ENCODE measurements at regions not wholly inside any gene's neighbourhood (a gene's known extent, or its start where the extent isn't known, plus 50 kb on each side); places are given as distances from the start of the nearest gene placed in this dataset.
"Not testable (repeated sequence)": the region's sequence is repeated elsewhere in the genome, so short reads cannot be mapped to it uniquely, and the experiment has no call there.

DNA sequence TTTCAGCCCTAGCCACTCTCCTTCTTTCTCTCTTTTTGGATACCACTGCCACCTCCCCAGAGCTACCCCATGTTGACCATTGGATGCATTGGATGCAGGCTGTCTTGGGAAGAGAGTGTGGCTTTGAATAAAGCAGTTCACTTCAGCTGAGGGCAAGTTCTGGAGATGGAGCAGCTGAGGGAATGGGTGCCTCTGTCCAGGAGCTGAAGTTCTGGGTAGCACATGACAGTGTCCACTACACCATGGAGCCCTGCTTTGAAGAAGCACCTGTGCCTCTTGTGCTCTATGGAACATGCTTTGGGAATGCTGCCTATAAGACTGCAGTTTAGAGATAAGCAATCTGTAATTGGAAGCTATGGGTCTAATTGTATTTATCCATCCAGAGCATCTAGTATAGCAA lies 1028.7 kb downstream of the TYW1 start:
- no peak for DNase-seq

DNA sequence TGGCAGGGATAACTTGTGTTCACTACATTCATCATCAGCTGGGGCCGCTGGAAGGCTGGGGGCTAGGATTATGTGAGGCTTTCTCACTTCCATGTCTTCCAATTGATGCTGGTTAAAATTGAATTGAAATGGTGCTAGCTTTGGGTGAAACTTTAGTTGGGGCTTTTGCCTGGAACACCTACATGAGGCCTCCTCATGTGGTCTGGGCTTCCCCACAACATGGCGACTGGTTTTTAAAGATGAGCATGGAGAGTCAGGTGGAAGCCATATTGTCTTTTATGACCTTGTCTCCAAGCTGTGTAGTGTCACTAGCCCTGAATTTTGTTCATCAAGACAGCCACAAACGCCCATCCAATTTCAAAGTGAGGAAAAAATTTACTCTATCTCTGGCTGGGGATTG lies 1033.9 kb downstream of the TYW1 start:
- no peak for DNase-seq

DNA sequence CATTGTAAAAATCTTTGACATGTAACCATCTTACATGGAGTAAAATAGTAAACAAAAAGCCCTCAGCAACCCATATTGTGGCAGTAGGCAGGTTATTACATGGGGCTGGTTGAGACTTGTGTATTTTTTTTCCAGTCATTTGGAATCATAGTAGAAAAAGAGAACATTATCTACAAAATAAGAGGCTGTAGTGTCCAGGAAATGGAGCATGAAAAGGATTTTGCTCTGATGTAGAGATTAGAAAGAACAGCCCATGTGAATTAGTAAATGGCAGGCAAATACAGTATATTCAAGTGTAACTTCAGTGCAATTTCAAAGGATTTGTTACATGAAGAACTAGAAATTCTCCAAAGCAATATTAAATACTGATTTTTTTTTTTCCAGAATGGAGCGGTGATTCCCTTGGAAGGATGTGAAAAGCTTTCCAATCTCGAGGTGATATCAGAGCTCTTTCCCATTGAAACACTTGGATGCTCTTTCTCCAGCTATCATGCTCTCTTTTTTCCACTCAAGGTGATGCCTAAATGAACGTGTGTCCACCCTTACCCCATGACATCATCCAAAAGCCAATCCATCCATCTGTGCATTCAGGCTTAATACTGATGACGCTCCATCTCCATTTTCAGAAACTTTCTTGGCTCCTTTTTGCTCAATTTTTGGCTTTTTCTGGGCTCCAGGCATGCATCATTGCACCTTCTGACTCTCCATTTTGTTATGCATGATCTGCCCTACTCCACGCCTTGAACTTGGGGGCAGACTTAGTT lies 1034.7 kb downstream of the TYW1 start:
- DNase-seq = no peak

DNA sequence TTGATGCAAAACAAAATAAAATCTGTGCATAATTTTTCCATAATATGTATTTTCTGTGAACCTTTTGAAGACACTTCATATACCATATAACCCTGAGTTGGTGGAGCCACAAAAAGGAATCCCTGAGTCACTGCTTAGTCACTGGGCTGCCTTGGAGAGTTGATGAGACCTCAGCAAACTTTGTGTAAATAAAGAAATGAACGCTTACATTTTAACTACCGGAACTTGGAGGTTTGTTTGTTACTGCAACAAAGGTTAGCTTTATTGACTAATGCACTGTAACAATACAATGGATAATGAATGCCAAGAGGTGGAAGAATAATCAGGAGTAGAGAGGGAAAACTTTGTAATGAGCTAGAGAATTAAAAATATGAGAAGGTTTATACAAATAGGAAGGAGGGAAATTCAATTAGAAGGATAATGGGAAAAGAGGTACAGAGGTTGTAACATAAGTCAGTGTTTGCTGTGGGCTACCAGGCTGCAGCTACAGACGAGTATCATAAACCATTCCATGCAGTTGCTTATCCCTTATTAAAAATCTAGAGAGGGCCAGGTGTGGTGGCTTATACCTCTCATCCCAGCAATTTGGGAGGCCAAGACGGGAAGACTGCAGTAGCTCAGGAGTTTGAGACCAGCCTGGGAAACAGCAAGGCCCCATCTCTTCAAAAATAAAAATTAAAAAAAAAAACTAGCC lies 1042.1 kb downstream of the TYW1 start:
- DNase-seq = no peak

DNA sequence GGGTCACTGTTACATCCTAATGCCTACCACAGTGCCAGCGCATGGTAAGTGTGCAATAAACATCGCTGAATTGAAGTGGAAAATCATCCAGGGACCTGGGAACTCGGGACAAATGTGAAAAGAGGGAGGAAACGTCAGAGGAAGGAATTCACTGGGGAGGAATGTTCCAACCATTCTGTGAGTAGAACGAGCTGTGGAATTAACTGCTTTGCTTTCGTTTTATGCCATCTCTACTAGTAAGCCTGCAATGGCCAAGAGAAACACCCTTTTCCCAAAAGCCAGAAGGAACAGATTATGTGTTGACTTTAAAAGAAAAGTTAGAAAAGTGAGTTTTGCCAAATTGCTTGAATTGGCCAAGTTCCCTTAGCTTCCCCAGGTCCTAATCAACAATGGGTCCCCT lies 1044.9 kb downstream of the TYW1 start:
- DNase-seq = no peak

DNA sequence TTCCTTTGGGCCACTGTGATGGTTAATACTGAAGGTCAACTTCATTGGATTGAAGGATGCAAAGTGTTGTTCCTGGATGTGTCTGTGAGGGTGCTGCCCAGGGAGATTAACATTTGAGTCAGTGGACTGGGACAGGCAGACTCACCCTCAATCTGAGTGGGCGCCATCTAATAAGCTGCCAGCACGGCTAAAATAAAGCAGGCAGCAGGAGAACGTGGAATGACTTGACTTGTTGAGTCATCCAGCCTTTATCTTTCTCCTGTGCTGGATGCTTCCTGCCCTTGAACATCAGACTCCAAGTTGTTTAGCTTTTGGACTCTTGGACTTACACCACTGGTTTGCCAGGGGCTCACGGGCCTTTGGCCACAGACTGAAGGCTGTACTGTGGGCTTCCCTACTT lies 1046.9 kb downstream of the TYW1 start:
- DNase-seq = no peak

DNA sequence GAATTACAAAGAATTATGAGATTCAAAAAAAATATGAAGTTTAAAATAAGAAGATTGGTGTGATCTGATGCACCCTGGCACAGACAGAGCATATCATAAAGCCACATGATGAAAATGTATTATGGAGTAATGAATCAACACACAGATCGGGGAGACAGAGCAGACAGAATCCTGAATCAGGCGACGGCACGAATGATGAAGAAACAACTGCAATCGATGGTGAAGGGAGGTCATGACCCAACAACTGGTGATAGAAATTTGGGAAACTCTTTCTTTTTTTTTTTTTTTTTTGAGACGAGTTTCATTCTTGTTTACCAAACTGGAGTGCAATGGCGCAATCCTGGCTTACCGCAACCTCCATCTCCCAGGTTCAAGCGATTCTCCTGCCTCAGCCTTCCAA lies 1054.0 kb downstream of the TYW1 start:
- DNase-seq = no peak

DNA sequence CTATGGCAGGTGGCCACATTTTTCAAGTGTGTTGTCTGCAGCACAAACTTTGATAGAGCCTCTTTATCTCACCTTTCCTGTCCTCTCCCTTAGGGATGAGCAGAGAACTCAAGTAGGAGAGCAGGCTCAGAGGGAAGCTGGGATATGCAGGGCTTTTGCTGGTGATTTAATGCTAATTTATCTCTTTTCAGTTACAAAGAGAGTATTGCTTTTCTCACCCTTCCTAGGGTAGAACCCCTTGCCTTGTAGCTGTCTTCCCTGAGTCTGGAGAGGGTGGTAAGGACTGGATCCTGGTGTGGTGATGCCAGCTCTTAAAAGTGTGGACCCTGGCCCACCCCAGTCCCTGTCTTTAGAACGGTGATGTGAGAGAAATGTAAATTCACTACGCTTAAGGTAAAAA lies 1061.4 kb downstream of the TYW1 start:
- no peak for DNase-seq

DNA sequence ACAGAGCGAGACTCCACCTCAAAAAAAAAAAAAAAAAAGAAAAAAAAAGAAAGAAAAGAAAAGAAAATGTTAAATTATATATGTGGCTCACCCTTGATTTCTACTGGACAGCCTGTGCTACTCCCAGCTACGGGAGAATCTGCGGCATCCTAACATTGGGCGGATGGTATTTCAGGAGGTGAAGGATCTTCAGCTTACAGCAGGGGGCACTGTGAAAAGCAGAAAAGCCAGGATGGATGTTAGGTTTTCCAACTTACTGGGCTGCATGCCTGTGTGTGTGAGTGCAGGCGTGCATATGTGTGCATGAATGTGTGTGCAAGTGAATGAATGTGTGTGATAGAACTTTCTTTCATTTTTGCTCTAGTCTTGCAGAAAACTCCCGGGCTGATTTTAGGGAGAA lies 1066.5 kb downstream of the TYW1 start:
- no peak for DNase-seq

DNA sequence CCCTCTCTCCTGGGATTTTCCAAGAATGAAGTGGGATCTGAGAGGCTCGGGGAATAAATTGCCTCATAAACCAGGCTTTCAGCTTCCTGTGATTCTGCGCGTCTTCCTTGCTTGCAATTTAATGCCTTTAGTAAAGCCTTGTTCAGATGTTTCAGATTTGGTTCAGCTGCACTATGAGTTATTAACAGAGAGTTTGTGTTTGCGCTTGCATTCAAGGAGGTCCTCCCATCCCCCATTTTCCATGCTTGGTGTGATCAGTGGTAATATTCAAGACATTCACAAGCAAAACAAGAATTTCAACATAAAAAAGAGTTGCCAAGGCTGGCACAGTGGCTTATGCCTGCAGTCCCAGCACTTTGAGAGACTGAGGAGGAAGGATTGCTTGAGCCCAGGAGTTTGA lies 1068.9 kb downstream of the TYW1 start:
- no peak for DNase-seq

DNA sequence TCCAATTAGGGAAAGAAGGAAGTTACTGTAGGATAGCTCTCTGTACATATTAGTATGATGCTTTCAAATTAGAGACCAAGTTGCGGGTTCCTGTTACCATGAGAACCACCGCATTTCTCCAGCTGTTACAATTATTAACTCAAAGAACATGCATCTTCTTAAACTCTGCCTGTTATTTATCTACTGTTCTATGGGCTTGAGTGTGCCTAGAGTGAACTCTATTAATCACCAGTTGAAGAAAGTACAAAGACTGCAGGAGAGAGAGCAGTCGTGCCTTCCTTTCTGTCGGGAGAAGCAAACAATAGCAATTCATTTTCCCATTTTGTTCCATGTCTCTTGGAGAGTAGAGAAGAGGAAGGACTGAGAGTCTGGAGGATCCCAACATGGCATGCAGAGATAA lies 1071.2 kb downstream of the TYW1 start:
- DNase-seq = no peak

DNA sequence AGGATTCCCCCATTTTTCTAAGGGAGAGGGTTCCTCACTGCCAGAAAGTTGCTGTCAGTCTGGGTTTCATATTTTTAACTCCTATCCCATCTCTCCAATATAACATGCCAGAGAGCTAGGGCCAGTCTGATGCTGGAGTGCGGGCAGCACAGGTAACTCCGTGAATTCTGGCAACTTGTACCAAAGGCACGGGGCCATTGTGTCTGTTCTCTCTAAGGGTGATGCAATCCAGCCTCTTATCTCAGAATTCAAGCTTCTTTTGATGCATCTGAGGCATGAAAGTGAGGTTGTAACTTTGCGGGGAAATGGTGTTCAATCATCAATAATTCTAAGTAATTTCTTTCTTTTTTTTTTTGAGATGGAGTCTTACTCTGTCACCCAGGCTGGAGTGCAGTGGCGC lies 1074.4 kb downstream of the TYW1 start:
- DNase-seq = no peak

DNA sequence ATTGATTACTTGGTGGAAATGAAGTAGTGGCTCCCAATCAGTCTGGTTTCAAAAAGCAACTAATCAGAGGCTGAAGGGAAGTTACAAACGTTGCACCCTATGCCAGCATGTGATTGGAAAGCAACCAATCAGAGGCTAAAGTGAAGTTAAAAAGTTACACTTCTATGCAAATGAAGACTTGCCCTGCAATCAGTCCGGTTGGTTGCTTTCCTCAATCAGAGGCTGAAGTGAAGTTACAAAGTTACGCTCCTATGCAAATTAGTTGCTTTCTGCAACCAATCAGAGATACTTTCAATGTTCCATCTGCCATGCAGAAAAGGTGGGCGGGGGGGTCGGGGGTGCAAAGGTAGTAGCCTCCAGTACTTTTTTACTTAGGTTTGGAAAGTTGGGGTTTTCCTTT lies 1077.1 kb downstream of the TYW1 start:
- DNase-seq = no peak

DNA sequence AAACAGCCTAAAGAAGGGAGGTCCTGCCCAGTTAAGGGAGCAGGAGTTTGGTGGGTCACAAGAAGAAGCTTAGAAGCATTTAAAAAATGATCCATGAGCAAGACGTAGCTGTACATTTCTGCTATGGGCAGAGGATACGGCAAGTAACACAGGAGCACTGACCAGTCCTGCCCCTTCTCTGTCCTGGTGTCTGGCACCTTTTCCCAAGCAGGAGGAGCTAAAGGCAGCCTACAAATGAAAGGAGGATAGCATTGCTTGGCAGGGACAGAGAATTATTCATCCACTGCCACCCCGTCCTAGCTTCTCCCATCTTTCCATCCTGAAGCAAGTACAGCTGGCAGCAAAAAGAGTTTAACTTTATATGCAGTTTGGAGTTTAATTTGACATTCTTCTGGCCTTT lies 1077.6 kb downstream of the TYW1 start:
- no peak for DNase-seq

DNA sequence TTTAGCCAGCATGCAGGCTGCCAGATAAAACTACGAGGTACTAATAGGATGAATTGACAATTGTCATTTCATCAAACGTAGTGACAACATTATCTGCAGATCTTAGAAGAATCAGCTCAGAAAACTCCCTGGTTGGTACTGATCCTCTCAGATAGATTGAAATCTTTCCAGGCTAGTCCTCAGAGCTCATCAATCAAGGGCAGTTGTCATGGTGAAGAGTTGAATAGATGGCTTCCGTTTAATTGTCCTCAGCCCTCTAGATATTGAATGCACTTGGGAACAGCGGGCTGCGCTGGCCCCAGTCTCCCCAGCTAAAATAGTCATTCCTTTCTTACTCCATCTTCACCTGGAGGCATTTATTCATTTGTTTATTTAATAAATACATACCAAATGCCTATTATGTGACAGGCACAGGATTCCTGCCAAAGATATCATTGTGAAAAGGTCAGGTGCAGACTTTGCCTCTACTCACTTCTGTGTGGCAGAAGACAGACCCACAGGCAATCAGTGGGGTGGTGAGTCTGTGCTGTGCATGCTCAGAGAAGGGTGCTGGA lies 1081.6 kb downstream of the TYW1 start:
- DNase-seq = no peak

DNA sequence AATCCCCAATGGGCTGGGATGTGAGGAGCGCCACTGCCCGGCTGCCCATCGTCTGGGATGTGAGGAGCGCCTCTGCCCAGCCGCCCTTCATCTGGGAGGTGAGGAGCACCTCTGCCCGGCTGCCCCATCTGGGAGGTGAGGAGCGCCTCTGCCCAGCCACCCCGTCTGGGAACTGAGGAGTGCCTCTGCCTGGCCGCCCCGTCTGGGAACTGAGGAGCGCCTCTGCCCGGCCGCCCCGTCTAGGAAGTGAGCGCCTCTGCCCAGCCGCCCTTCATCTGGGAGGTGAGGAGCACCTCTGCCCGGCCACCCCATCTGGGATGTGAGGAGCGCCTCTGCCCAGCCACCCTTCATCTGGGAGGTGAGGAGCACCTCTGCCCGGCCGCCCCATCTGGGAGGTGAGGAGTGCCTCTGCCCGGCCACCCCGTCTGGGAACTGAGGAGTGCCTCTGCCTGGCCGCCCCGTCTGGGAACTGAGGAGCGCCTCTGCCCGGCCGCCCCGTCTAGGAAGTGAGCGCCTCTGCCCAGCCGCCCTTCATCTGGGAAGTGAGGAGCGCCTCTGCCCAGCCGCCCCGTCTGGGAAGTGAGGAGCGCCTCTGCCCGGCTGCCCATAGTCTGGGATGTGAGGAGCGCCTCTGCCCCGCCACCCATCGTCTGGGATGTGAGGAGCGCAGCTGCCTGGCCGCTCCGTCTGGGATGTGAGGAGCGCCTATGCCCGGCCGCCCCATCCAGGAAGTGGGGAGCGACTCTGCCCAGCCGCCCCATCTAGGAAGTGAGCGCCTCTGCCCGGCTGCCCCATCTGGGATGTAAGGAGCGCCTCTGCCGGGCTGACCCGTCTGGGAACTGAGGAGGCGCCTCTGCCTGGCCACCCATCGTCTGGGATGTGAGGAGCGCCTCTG lies 1085.7 kb downstream of the TYW1 start:
- DNase-seq = not testable (repeated sequence)

DNA sequence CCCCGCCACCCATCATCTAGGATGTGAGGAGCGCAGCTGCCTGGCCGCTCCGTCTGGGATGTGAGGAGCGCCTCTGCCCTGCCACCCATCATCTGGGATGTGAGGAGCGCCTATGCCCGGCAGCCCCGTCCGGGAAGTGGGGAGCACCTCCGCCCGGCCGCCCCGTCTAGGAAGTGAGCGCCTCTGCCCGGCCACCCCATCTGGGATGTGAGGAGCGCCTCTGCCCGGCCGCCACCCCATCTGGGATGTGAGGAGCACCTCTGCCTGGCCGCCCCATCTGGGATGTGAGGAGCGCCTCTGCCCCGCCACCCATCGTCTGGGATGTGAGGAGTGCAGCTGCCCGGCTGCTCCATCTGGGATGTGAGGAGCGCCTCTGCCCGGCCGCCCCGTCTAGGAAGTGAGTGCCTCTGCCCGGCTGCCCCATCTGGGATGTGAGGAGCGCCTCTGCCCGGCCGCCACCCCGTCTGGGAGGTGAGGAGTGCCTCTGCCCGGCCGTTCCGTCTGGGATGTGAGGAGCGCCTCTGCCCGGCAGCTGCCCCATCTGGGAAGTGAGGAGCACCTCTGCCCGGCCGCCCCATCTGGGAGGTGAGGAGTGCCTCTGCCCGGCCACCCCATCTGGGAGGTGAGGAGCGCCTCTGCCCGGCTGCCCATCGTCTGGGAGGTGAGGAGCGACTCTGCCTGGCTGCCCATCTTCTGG lies 1086.5 kb downstream of the TYW1 start:
- DNase-seq = not testable (repeated sequence)

DNA sequence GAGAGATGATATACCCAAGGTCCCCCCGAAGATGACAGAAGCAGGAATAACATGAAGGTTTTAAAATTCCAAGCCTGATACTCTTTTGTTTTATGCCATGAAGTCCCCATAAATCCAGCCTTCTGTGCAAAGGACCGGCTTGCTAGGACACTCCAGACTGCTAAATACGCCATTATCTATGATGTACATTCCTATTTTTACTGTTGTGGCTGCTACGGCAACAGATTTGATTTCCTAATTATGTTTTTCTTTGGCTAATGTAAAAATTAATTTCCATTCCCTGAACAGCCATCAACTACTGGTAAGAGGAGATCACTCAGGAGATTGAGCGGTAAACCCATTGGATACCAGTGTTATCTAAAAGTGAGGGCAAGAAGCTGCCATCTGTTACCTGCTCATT lies 1090.8 kb downstream of the TYW1 start:
- DNase-seq = no peak

DNA sequence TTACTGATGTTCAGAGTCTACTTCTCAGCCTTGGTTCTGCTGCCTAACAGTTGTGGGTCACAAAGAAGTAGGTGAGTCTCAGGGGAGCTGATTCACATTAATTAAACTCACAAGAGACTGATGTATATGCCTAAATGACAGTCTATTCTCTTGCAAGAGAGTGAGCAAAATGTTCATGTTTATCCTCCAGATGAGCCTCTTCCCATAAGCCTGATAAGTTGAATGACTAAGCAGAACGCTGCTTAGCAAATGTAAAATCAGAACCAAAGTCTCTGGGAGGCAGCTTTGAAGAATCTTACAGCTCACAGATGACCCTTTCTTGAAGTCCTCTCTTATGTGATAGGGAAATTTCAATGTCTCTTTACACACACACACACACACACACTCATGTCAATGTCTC lies 1092.2 kb downstream of the TYW1 start:
- DNase-seq = no peak

DNA sequence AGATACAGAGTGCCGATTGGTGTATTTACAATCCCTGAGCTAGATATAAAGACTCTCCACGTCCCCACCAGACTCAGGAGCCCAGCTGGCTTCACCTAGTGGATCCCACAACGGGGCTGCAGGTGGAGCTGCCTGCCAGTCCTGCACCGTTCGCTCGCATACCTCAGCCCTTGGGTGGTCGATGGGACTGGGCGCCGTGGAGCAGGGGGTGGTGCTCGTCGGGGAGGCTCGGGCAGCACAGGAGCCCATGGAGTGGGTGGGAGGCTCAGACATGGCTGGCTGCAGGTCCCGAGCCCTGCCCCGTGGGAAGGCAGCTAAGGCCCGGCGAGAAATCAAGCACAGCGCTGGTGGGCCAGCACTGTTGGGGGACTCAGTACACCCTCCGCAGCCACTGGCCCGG lies 1093.6 kb downstream of the TYW1 start:
- not testable (repeated sequence) for DNase-seq

DNA sequence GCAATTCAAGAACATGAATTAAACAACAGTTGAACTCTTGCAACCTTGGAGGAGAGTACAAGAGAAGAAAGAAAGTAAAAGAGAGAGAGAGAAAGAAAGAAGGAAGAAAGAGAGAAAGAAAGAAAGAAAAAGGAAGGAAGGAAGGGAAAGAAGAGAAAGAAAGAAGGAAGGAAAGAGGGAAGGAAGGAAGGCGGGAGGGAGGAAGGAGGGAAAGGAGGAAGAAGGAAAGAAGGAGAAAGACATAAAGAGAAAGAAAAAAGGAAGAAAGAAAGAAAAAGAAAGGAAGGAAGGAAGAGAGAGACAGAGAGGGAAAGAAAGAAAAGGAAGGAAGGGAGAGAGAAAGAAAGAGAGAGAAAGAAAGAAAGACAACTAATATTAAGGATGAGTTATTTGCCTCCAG lies 1106.7 kb downstream of the TYW1 start:
- DNase-seq = no peak

DNA sequence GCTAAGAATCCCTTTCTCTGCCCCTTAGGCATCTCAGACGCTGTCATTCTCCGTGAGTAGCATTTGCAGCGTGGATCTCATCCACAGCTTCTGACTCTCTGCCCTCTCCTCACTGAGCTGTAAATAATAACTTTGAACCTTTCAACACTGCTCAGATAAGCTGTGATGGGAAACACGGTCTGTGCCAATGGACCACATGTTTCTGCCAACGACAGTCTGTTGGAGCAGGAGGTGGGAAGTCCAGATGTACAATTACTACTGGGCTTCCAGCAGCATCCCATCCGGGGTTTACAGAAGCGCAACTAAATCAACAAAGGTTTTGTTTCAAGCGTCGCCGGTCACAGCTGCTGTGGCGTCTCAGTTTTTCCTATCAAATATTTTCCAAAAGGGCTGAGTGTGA lies 1110.6 kb downstream of the TYW1 start:
- DNase-seq = peak; percentile 47

DNA sequence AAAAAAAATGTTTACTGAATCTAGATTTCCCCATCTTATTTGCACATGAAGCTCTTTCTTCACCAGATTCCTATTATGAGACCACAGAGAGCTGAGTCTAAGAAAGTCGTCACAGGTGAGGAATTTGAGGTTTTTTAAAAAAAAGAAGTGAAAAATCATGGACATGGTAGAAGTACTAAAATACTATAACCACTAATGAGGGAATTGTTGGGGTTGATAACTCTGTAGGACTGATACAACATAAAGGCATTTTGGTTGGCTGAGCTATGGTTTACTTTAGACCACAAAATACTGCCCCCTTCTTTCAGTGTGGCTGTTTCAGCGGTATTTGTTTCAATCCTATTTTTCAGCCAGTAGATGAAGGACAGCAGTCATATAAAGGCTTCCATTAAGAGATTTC lies 1111.3 kb downstream of the TYW1 start:
- no peak for DNase-seq

All from right forelimb (tissue), 1 donor.